K562 (cell line): ENCODE measurements at regions not wholly inside any gene's neighbourhood (a gene's known extent, or its start where the extent isn't known, plus 50 kb on each side); places are given as distances from the start of the nearest gene placed in this dataset.
"Not testable (repeated sequence)": the region's sequence is repeated elsewhere in the genome, so short reads cannot be mapped to it uniquely, and the experiment has no call there.

Experiments used
- CEBPG ChIP-seq, 3 experiments: fragments of 200-800 bp in 1 of 3; sonication (Bioruptor generic) in 1 of 3; sonication (generic) in 1 of 3; formaldehyde crosslinking in 1 of 3; IDR thresholded peaks in 2 of 3; conservative IDR thresholded peaks in 1 of 3; 2 replicates each; pipeline versions ENCODE4 v1.6.1 to v1.8.0; 2016 to 2022; ENCODE audit warnings: missing compliant biosample characterization in 2 of 3, missing genetic modification characterization in 2 of 3, mild to moderate bottlenecking in 1 of 3, missing genetic modification reagents in 1 of 3
- EP300 ChIP-seq: IDR thresholded peaks from 2 replicates; pipeline ENCODE4 v1.6.1; 2012; ENCODE audit warnings: low read length, improper control_type of control experiment
- EZH2 ChIP-seq: IDR thresholded peaks from 2 replicates; pipeline ENCODE4 v1.6.1; 2012; ENCODE audit warnings: low read depth, mild to moderate bottlenecking, inconsistent platforms, low read length, borderline replicate concordance
- PHTF2 ChIP-seq: fragments of 250-450 bp; sonication (Bioruptor Pico); IDR thresholded peaks from 2 replicates; pipeline ENCODE4 v1.5.0; 2021; ENCODE audit warnings: mild to moderate bottlenecking
- SAFB2 ChIP-seq: fragments of 200-400 bp; formaldehyde crosslinking; IDR thresholded peaks from 2 replicates; pipeline ENCODE4 v1.6.1; 2018; ENCODE audit warnings: borderline replicate concordance, low read length, low read depth, moderate library complexity; ENCODE audit not compliant: severe bottlenecking
- ZNF347 ChIP-seq: fragments of 450-650 bp; formaldehyde crosslinking; IDR thresholded peaks from 2 replicates; pipeline ENCODE4 v1.4.0; 2020; ENCODE audit warnings: low read depth, mild to moderate bottlenecking, moderate library complexity
- TF ChIP-seq, protein P1 (sequence below): sonication (generic); formaldehyde crosslinking; IDR thresholded peaks from 2 replicates; pipeline ENCODE4 v1.8.1; 2023; ENCODE audit warnings: mild to moderate bottlenecking, missing genetic modification reagents
- TF ChIP-seq, protein P2 (sequence below), 3 experiments: IDR thresholded peaks in 2 of 3; conservative IDR thresholded peaks in 1 of 3; 2 replicates each; pipeline ENCODE4 v1.5.1; 2011 to 2012; ENCODE audit warnings: low read length in 3 of 3, mild to moderate bottlenecking in 3 of 3, control low read depth in 2 of 3, improper control_type of control experiment in 1 of 3, inconsistent platforms in 1 of 3, low read depth in 1 of 3, mixed read lengths in 1 of 3, moderate library complexity in 1 of 3; ENCODE audit not compliant: insufficient read depth in 2 of 3

- TF ChIP-seq ZNF347 (CRISPR knock-in tag); EP300; PHTF2 (CRISPR knock-in tag); SAFB2; CEBPG (CRISPR knock-in tag; IDR thresholded peaks at IDR 0.05); CEBPG (tag; conservative IDR thresholded peaks at IDR 0.05 in 1 of 2, IDR thresholded peaks at IDR 0.05 in 1 of 2); EZH2: not testable (repeated sequence)
- TF ChIP-seq, protein P1, sequence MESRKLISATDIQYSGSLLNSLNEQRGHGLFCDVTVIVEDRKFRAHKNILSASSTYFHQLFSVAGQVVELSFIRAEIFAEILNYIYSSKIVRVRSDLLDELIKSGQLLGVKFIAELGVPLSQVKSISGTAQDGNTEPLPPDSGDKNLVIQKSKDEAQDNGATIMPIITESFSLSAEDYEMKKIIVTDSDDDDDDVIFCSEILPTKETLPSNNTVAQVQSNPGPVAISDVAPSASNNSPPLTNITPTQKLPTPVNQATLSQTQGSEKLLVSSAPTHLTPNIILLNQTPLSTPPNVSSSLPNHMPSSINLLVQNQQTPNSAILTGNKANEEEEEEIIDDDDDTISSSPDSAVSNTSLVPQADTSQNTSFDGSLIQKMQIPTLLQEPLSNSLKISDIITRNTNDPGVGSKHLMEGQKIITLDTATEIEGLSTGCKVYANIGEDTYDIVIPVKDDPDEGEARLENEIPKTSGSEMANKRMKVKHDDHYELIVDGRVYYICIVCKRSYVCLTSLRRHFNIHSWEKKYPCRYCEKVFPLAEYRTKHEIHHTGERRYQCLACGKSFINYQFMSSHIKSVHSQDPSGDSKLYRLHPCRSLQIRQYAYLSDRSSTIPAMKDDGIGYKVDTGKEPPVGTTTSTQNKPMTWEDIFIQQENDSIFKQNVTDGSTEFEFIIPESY: not testable (repeated sequence)
- TF ChIP-seq, protein P2, sequence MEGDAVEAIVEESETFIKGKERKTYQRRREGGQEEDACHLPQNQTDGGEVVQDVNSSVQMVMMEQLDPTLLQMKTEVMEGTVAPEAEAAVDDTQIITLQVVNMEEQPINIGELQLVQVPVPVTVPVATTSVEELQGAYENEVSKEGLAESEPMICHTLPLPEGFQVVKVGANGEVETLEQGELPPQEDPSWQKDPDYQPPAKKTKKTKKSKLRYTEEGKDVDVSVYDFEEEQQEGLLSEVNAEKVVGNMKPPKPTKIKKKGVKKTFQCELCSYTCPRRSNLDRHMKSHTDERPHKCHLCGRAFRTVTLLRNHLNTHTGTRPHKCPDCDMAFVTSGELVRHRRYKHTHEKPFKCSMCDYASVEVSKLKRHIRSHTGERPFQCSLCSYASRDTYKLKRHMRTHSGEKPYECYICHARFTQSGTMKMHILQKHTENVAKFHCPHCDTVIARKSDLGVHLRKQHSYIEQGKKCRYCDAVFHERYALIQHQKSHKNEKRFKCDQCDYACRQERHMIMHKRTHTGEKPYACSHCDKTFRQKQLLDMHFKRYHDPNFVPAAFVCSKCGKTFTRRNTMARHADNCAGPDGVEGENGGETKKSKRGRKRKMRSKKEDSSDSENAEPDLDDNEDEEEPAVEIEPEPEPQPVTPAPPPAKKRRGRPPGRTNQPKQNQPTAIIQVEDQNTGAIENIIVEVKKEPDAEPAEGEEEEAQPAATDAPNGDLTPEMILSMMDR (IDR thresholded peaks at IDR 0.05 in 2 of 3, conservative IDR thresholded peaks at IDR 0.05 in 1 of 3; ENCODE audit: insufficient read depth in 2 of 3, low read depth in 1 of 3, low read length in 3 of 3): not testable (repeated sequence)
Measured at GRCh38 chr20:1814861-1815260, 80.3 kb upstream of the SIRPA start.
